GM12878 (cell line): ENCODE measurements at regions not wholly inside any gene's neighbourhood (a gene's known extent, or its start where the extent isn't known, plus 50 kb on each side); places are given as distances from the start of the nearest gene placed in this dataset.

ENCODE experiments used
- ATAC-seq: fragments of 200-7000 bp; cut with Tn5 transposase; 3 replicates; pipeline ENCODE4 v1.9.1; 2020; ENCODE audit warnings: mild to moderate bottlenecking, moderate library complexity
- BruUV-seq: library from RNA; stranded (reverse); fragments of 400-500 nt; replicated peaks from 2 replicates; lab custom pipeline; 2021; lab: Mats Ljungman, UMichigan
- CTCF ChIA-PET: fragments of 300-600 bp; sonication (Branson Sonifier 250); formaldehyde crosslinking; extraction: SDS; loops from one replicate; lab custom pipeline; 2021; ENCODE audit warnings: inconsistent platforms; lab: Yijun Ruan, JAX
- POLR2A ChIA-PET: fragments of 350-600 bp; formaldehyde crosslinking; extraction: SDS; loops from one replicate; lab custom pipeline; 2021; ENCODE audit warnings: inconsistent platforms; lab: Charles Lee
- RAD21 ChIA-PET: fragments of 300-600 bp; sonication (Branson Sonifier 250); formaldehyde crosslinking; loops from one replicate; lab custom pipeline; 2023; ENCODE audit warnings: antibody characterized with exemption; ENCODE audit not compliant: unreplicated experiment; lab: Charles Lee
- SMC1A ChIA-PET: fragments of 300-600 bp; sonication (Branson Sonifier 250); formaldehyde crosslinking; loops from one replicate; lab custom pipeline; 2023; ENCODE audit not compliant: unreplicated experiment, uncharacterized antibody; lab: Charles Lee
- DNase-seq: peaks from one replicate; pipeline ENCODE4 v3.0.0-alpha.2; 2011; ENCODE audit warnings: low read depth, low spot score
- FAIRE-seq: peaks from 3 replicates; lab custom pipeline; 2011; peaks lifted over from hg19 to GRCh38; lab: Jason Lieb, UNC
- H2AFZ ChIP-seq: 2 replicates; pipeline ENCODE4 v1.6.0; 2011; ENCODE audit warnings: low read depth, low read length, control low read depth; ENCODE audit not compliant: control insufficient read depth
- H3K27ac ChIP-seq: 2 replicates; pipeline ENCODE4 v1.5.1; 2011; ENCODE audit warnings: control low read depth; ENCODE audit not compliant: control insufficient read depth, insufficient read depth
- H3K27me3 ChIP-seq, 2 experiments: replicated peaks in 1 of 2; 2 replicates each; pipeline versions ENCODE4 v1.6.0 to v1.6.1; 2011; ENCODE audit warnings: low read length in 1 of 2; ENCODE audit not compliant: control insufficient read depth in 2 of 2, insufficient read depth in 2 of 2
- H3K36me3 ChIP-seq, 2 experiments: 2 replicates each; pipeline ENCODE4 v1.5.1; 2011; ENCODE audit warnings: low read length in 1 of 2; ENCODE audit not compliant: control insufficient read depth in 2 of 2, insufficient read depth in 2 of 2
- H3K4me1 ChIP-seq: 2 replicates; pipeline ENCODE4 v1.6.1; 2011; ENCODE audit warnings: mild to moderate bottlenecking, low read length, moderate library complexity, mixed read lengths; ENCODE audit not compliant: control insufficient read depth, insufficient read depth
- H3K4me2 ChIP-seq: 2 replicates; pipeline ENCODE4 v1.6.0; 2011; ENCODE audit warnings: control low read depth; ENCODE audit not compliant: control insufficient read depth, insufficient read depth
- H3K4me3 ChIP-seq: fragments of 200-600 bp; sonication (generic); 2 replicates; pipeline ENCODE4 v1.5.1; 2016
- H3K79me2 ChIP-seq: 2 replicates; pipeline ENCODE4 v1.6.0; 2011; ENCODE audit warnings: low read length; ENCODE audit not compliant: control insufficient read depth, insufficient read depth
- H3K9ac ChIP-seq: 2 replicates; pipeline ENCODE4 v1.8.0; 2011; ENCODE audit warnings: low read length, control low read depth, mixed read lengths; ENCODE audit not compliant: control insufficient read depth, insufficient read depth
- H3K9me3 ChIP-seq: replicated peaks from 3 replicates; pipeline ENCODE4 v1.5.1; 2011; ENCODE audit warnings: mild to moderate bottlenecking, low read length; ENCODE audit not compliant: control insufficient read depth, insufficient read depth
- H4K20me1 ChIP-seq: 2 replicates; pipeline ENCODE4 v1.6.0; 2011; ENCODE audit not compliant: control insufficient read depth, insufficient read depth
- ATF3 ChIP-seq: IDR thresholded peaks from 2 replicates; pipeline ENCODE4 v1.6.1; 2011; ENCODE audit warnings: low read depth, mild to moderate bottlenecking, low read length, moderate library complexity, borderline replicate concordance; ENCODE audit errors: extremely low read depth
- ATF7 ChIP-seq: fragments of 450-650 bp; IDR thresholded peaks from 2 replicates; pipeline ENCODE4 v1.6.1; 2016; ENCODE audit warnings: low read depth, mild to moderate bottlenecking
- BMI1 ChIP-seq: fragments of 450-650 bp; IDR thresholded peaks from 2 replicates; pipeline ENCODE4 v1.6.1; 2016; ENCODE audit warnings: mild to moderate bottlenecking, moderate library complexity, borderline replicate concordance
- DPF2 ChIP-seq: fragments of 450-650 bp; IDR thresholded peaks from 2 replicates; pipeline ENCODE4 v1.6.1; 2017; ENCODE audit warnings: mild to moderate bottlenecking
- ELK1 ChIP-seq: IDR thresholded peaks from 2 replicates; pipeline ENCODE4 v1.6.1; 2012; ENCODE audit warnings: low read depth, low read length, improper control_type of control experiment
- EP300 ChIP-seq, 2 experiments: fragments of 150-350 bp in 1 of 2; IDR thresholded peaks; 2 replicates each; pipeline ENCODE4 v1.6.1; 2011 to 2012; ENCODE audit warnings: low read depth in 2 of 2, low read length in 2 of 2, borderline replicate concordance in 1 of 2, improper control_type of control experiment in 1 of 2, inconsistent platforms in 1 of 2; ENCODE audit not compliant: control insufficient read depth in 1 of 2
- GABPA ChIP-seq: IDR thresholded peaks from 2 replicates; pipeline ENCODE4 v1.6.1; 2014; ENCODE audit warnings: antibody characterized with exemption, low read depth, mild to moderate bottlenecking, inconsistent platforms
- IKZF1 ChIP-seq: fragments of 450-650 bp; conservative IDR thresholded peaks from 2 replicates; pipeline ENCODE4 v1.6.1; 2017; ENCODE audit warnings: antibody characterized with exemption, mild to moderate bottlenecking
- JUNB ChIP-seq: IDR thresholded peaks from 2 replicates; pipeline ENCODE4 v1.6.1; 2016; ENCODE audit warnings: antibody characterized with exemption, mild to moderate bottlenecking
- NR2F1 ChIP-seq: fragments of 450-650 bp; conservative IDR thresholded peaks from 2 replicates; pipeline ENCODE4 v1.6.1; 2017; ENCODE audit warnings: mild to moderate bottlenecking
- POU2F2 ChIP-seq: IDR thresholded peaks from 3 replicates; pipeline ENCODE4 v1.6.1; 2011; ENCODE audit warnings: low read depth, mild to moderate bottlenecking, low read length, borderline replicate concordance
- PRDM15 ChIP-seq: fragments of 450-650 bp; formaldehyde crosslinking; IDR thresholded peaks from 2 replicates; pipeline ENCODE4 v1.4.0; 2020; ENCODE audit warnings: mild to moderate bottlenecking, moderate library complexity
- RAD51 ChIP-seq: fragments of 450-650 bp; IDR thresholded peaks from 2 replicates; pipeline ENCODE4 v1.6.1; 2016; ENCODE audit warnings: moderate library complexity, mild to moderate bottlenecking, inconsistent platforms
- SIX5 ChIP-seq: IDR thresholded peaks from 2 replicates; pipeline ENCODE4 v1.6.1; 2011; ENCODE audit warnings: mild to moderate bottlenecking, low read depth, low read length, moderate library complexity; ENCODE audit not compliant: severe bottlenecking
- TCF3 ChIP-seq: IDR thresholded peaks from 2 replicates; pipeline ENCODE4 v1.6.1; 2012; ENCODE audit warnings: low read depth, mild to moderate bottlenecking, low read length, borderline replicate concordance; ENCODE audit not compliant: insufficient read depth
- ZZZ3 ChIP-seq: IDR thresholded peaks from 2 replicates; pipeline ENCODE4 v1.6.1; 2011; ENCODE audit warnings: low read depth; ENCODE audit not compliant: control insufficient read depth, insufficient read length
- WGBS: methylation state at CpG from one replicate; pipeline ENCODE4 v1.1.6; 2016; ENCODE audit warnings: low lambda C conversion rate; ENCODE audit not compliant: insufficient replicate concordance, insufficient coverage; ENCODE audit errors: missing lambda C conversion rate; 5-methylcytosine and 5-hydroxymethylcytosine counted together
- in situ Hi-C: fragments of 300-500 bp; cut with MboI; formaldehyde crosslinking; loops from 9 replicates; pipeline ENCODE4 v1.14.3; 2018; ENCODE audit warnings: mixed read lengths
- intact Hi-C: fragments of 100-400 bp; cut with micrococcal nuclease; formaldehyde crosslinking; loops from one replicate; pipeline ENCODE4 v1.14.2; 2022; ENCODE audit not compliant: unreplicated experiment
- TF ChIP-seq, protein P1 (sequence below): fragments of 150-350 bp; IDR thresholded peaks from 2 replicates; pipeline ENCODE4 v1.6.1; 2014; ENCODE audit warnings: mild to moderate bottlenecking, low read depth, low read length
- TF ChIP-seq, protein P2 (sequence below): fragments of 450-650 bp; IDR thresholded peaks from 2 replicates; pipeline ENCODE4 v1.6.1; 2016; ENCODE audit warnings: mild to moderate bottlenecking

GRCh38 chr15:25498835-25499234 is 60.0 kb upstream of the UBE3A start:
- DNase-seq, result no peak
- 30% methylated on average over 5 of the region's 5 CpGs for WGBS
- Histone ChIP-seq H3K4me1 (no peaks in the 10 kb centered on the region), H3K36me3 (no peaks in the 10 kb centered on the region), H3K9ac (no peak overlapping the region), H3K9me3 (no peaks in the 10 kb centered on the region; the same call in 2 of the 3 replicates), H2AFZ (no peak overlapping the region), H3K4me2 (no peak overlapping the region), H3K27me3 (no peaks in the 10 kb centered on the region), H4K20me1 (no peaks in the 10 kb centered on the region), H3K27ac (no peak overlapping the region), H3K79me2 (no peaks in the 10 kb centered on the region), H3K4me3 (no peak overlapping the region)
- ChIA-PET SMC1A (no interaction called here), CTCF (no interaction called here), POLR2A (no interaction called here), RAD21 (no interaction called here)
- intact Hi-C loops, result no loop called here
- BruUV-seq, result no TSS peak
- FAIRE-seq, result no peak
- in situ Hi-C loops, result no loop called here
- no peak for ATAC-seq
- TF ChIP-seq TCF3 (no peak), PRDM15 (no peak), ELK1 (no peak), ATF3 (no peak), EP300 (IDR thresholded peaks at IDR 0.05; ENCODE audit: borderline replicate concordance in 1 of 2, control insufficient read depth in 1 of 2, low read depth in 2 of 2, low read length in 2 of 2) (no peak), POU2F2 (no peak), BMI1 (no peak), ATF7 (no peak), ZZZ3 (no peak), GABPA (no peak), DPF2 (no peak), SIX5 (no peak), IKZF1 (no peak), JUNB (no peak), NR2F1 (no peak), RAD51 (no peak)
- TF ChIP-seq, protein P1, sequence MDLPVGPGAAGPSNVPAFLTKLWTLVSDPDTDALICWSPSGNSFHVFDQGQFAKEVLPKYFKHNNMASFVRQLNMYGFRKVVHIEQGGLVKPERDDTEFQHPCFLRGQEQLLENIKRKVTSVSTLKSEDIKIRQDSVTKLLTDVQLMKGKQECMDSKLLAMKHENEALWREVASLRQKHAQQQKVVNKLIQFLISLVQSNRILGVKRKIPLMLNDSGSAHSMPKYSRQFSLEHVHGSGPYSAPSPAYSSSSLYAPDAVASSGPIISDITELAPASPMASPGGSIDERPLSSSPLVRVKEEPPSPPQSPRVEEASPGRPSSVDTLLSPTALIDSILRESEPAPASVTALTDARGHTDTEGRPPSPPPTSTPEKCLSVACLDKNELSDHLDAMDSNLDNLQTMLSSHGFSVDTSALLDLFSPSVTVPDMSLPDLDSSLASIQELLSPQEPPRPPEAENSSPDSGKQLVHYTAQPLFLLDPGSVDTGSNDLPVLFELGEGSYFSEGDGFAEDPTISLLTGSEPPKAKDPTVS, result no peak
- TF ChIP-seq, protein P2, sequence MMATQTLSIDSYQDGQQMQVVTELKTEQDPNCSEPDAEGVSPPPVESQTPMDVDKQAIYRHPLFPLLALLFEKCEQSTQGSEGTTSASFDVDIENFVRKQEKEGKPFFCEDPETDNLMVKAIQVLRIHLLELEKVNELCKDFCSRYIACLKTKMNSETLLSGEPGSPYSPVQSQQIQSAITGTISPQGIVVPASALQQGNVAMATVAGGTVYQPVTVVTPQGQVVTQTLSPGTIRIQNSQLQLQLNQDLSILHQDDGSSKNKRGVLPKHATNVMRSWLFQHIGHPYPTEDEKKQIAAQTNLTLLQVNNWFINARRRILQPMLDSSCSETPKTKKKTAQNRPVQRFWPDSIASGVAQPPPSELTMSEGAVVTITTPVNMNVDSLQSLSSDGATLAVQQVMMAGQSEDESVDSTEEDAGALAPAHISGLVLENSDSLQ, result no peak
